GM12864 (cell line): ENCODE measurements at regions not wholly inside any gene's neighbourhood (a gene's known extent, or its start where the extent isn't known, plus 50 kb on each side); places are given as distances from the start of the nearest gene placed in this dataset.

ENCODE experiments used
- DNase-seq: peaks from one replicate; pipeline ENCODE4 v3.0.0-alpha.2; 2011; ENCODE audit warnings: low read depth
- H3K4me3 ChIP-seq: 2 replicates; pipeline ENCODE4 v1.5.1; 2011; ENCODE audit warnings: mild to moderate bottlenecking, low read depth, low read length, control low read depth
- CTCF ChIP-seq: IDR thresholded peaks from 2 replicates; pipeline ENCODE4 v1.5.1; 2011; ENCODE audit warnings: low read depth, mild to moderate bottlenecking, moderate library complexity, low read length, control low read depth, inconsistent platforms; ENCODE audit errors: missing control alignments

GRCh38 chr1:218024211-218024720 is 260.8 kb upstream of the RRP15 start:
- TF ChIP-seq CTCF = no peak
- no peak overlapping the region for H3K4me3 ChIP-seq

GRCh38 chr1:218025454-218025853 is 259.6 kb upstream of the RRP15 start:
- TF ChIP-seq CTCF = no peak
- no peak overlapping the region for H3K4me3 ChIP-seq
- no peak for DNase-seq

More at GRCh38 chr1:218024211-218024720, 260.8 kb upstream of the RRP15 start:
- DNase-seq = no peak

GRCh38 chr1:218027152-218027551 is 257.9 kb upstream of the RRP15 start:
- no peak for TF ChIP-seq CTCF
- DNase-seq = no peak
- no peak overlapping the region for H3K4me3 ChIP-seq

GRCh38 chr1:218030846-218031245 is 254.2 kb upstream of the RRP15 start:
- no peak for DNase-seq
- no peak overlapping the region for H3K4me3 ChIP-seq
- TF ChIP-seq CTCF = no peak

- no peak for DNase-seq
- no peak overlapping the region for H3K4me3 ChIP-seq
- no peak for TF ChIP-seq CTCF
Measured at GRCh38 chr1:218031901-218032300, 253.2 kb upstream of the RRP15 start.

- H3K4me3 ChIP-seq = no peak overlapping the region
- no peak for DNase-seq
- TF ChIP-seq CTCF = no peak
Measured at GRCh38 chr1:218034468-218034867, 250.6 kb upstream of the RRP15 start.

GRCh38 chr1:218048828-218049420 is 236.2 kb upstream of the RRP15 start:
- DNase-seq = no peak
- TF ChIP-seq CTCF = no peak
- H3K4me3 ChIP-seq = no peak overlapping the region
